ENCODE measurements at regions not wholly inside any gene's neighbourhood (a gene's known extent, or its start where the extent isn't known, plus 50 kb on each side); places are given as distances from the start of the nearest gene placed in this dataset.
"Not testable (repeated sequence)": the region's sequence is repeated elsewhere in the genome, so short reads cannot be mapped to it uniquely, and the experiment has no call there.

GRCh38 chr13:73647417-73647816, 486.8 kb downstream of the KLF12 start:
- no peak for ATAC-seq
- no peak for TF ChIP-seq CTCF (IDR thresholded peaks at IDR 0.05)
- TF ChIP-seq POLR2A (IDR thresholded peaks at IDR 0.05), result no peak
- Histone ChIP-seq H3K36me3 (replicated peaks in 1 of 2; ENCODE audit: insufficient read depth in 1 of 2, low read depth in 2 of 2) (no peaks in the 10 kb centered on the region), H3K4me1 (no peaks in the 10 kb centered on the region), H3K27me3 (no peaks in the 10 kb centered on the region), H3K4me3 (no peak overlapping the region), H3K9me3 (no peaks in the 10 kb centered on the region), H3K27ac (no peak overlapping the region)
- WGBS, 2 donors, result 77 to 87% methylated on average over 4 of the region's 4 CpGs
- DNase-seq, result no peak
- intact Hi-C loops (cut with DNase I), result no loop called here

- H3K27ac ChIP-seq; H3K27me3 ChIP-seq; intact Hi-C loops (cut with DNase I); H3K4me3 ChIP-seq; H3K9me3 ChIP-seq; H3K36me3 ChIP-seq (replicated peaks in 1 of 2; ENCODE audit: insufficient read depth in 1 of 2, low read depth in 2 of 2); ATAC-seq; DNase-seq; H3K4me1 ChIP-seq: not testable (repeated sequence)
- 80 to 86% methylated on average over 29 of the region's 30 CpGs for WGBS, 2 donors
Observed at GRCh38 chr13:73640476-73641179, 493.6 kb downstream of the KLF12 start.

- H3K27me3 ChIP-seq, result peaks cover 0 to 4% of the 10 kb centered on the region in 2 donors
Observed at GRCh38 chr13:73635166-73635787, 498.9 kb downstream of the KLF12 start.

GRCh38 chr13:73633817-73634460, 500.3 kb downstream of the KLF12 start:
- DNase-seq, result no peak
- WGBS, 2 donors, result 54 to 83% methylated on average over 4 of the region's 4 CpGs

More at GRCh38 chr13:73635166-73635787, 498.9 kb downstream of the KLF12 start:
- Histone ChIP-seq H3K4me1 (no peaks in the 10 kb centered on the region), H3K27ac (no peak overlapping the region), H3K4me3 (no peak overlapping the region), H3K9me3 (no peaks in the 10 kb centered on the region), H3K36me3 (replicated peaks in 1 of 2; ENCODE audit: insufficient read depth in 1 of 2, low read depth in 2 of 2) (no peaks in the 10 kb centered on the region)
- TF ChIP-seq CTCF (IDR thresholded peaks at IDR 0.05) (no peak), POLR2A (IDR thresholded peaks at IDR 0.05) (no peak)
- ATAC-seq (no peak), DNase-seq (no peak)
- WGBS, 2 donors, result 78% methylated on average over 4 to 5 of the region's 5 CpGs
- intact Hi-C loops (cut with DNase I), result no loop called here

More at GRCh38 chr13:73633817-73634460, 500.3 kb downstream of the KLF12 start:
- no peak for ATAC-seq
- no peak for TF ChIP-seq CTCF (IDR thresholded peaks at IDR 0.05)
- no peak for TF ChIP-seq POLR2A (IDR thresholded peaks at IDR 0.05)
- peaks cover 0 to 4% of the 10 kb centered on the region in 2 donors for H3K27me3 ChIP-seq
- H3K4me1 ChIP-seq, result no peaks in the 10 kb centered on the region
- H3K27ac ChIP-seq, result no peak overlapping the region
- intact Hi-C loops (cut with DNase I), result no loop called here
- no peaks in the 10 kb centered on the region for H3K9me3 ChIP-seq
- H3K4me3 ChIP-seq, result no peak overlapping the region
- no peaks in the 10 kb centered on the region for H3K36me3 ChIP-seq (replicated peaks in 1 of 2; ENCODE audit: insufficient read depth in 1 of 2, low read depth in 2 of 2)

All from body of pancreas (tissue), 4 donors.